ENCODE measurements at regions not wholly inside any gene's neighbourhood (a gene's known extent, or its start where the extent isn't known, plus 50 kb on each side); places are given as distances from the start of the nearest gene placed in this dataset.

GRCh38 chr2:41941831-41942230, 106.0 kb upstream of the PKDCC start:
- TF ChIP-seq, protein P1, sequence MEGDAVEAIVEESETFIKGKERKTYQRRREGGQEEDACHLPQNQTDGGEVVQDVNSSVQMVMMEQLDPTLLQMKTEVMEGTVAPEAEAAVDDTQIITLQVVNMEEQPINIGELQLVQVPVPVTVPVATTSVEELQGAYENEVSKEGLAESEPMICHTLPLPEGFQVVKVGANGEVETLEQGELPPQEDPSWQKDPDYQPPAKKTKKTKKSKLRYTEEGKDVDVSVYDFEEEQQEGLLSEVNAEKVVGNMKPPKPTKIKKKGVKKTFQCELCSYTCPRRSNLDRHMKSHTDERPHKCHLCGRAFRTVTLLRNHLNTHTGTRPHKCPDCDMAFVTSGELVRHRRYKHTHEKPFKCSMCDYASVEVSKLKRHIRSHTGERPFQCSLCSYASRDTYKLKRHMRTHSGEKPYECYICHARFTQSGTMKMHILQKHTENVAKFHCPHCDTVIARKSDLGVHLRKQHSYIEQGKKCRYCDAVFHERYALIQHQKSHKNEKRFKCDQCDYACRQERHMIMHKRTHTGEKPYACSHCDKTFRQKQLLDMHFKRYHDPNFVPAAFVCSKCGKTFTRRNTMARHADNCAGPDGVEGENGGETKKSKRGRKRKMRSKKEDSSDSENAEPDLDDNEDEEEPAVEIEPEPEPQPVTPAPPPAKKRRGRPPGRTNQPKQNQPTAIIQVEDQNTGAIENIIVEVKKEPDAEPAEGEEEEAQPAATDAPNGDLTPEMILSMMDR (IDR thresholded peaks at IDR 0.05; ENCODE audit: insufficient read depth, missing control alignments), result no peak
- FAIRE-seq (no peak), DNase-seq (ENCODE audit: insufficient read length, low spot score) (no peak)

DNA sequence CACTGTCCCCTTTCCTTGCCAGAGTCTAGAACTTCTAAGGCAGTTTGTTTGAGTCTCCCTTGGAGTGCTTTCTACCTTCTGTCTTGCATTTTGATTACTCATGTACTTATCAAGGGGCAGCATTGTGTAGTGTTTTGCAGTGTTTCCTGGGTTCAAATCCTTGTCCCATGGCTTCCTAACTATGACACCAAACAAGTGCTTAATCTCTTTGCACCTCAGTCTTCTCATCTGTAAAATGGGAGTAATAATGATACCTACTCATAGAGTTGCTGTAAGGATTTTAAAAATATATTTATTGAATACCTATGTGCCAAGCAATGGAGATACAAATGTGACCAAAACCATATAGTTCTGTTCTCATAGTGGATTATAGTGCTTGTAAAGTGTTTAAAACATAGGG, 105.5 kb upstream of the PKDCC start:
- DNase-seq (ENCODE audit: insufficient read length, low spot score) (no peak), FAIRE-seq (no peak)
- TF ChIP-seq, protein P1 (IDR thresholded peaks at IDR 0.05; ENCODE audit: insufficient read depth, missing control alignments), result no peak

GRCh38 chr2:41943159-41943558, 104.7 kb upstream of the PKDCC start:
- no peak for FAIRE-seq
- DNase-seq (ENCODE audit: insufficient read length, low spot score), result no peak
- TF ChIP-seq, protein P1 (IDR thresholded peaks at IDR 0.05; ENCODE audit: insufficient read depth, missing control alignments), result no peak

- DNase-seq (ENCODE audit: insufficient read length, low spot score) (no peak), FAIRE-seq (no peak)
- TF ChIP-seq, protein P1 (IDR thresholded peaks at IDR 0.05; ENCODE audit: insufficient read depth, missing control alignments), result no peak
Observed at GRCh38 chr2:41944220-41944880, 103.5 kb upstream of the PKDCC start.

GRCh38 chr2:41947701-41948396, 100.0 kb upstream of the PKDCC start:
- FAIRE-seq (no peak), DNase-seq (ENCODE audit: insufficient read length, low spot score) (no peak)
- TF ChIP-seq, protein P1 (IDR thresholded peaks at IDR 0.05; ENCODE audit: insufficient read depth, missing control alignments), result no peak

- FAIRE-seq, result no peak
- TF ChIP-seq, protein P1 (IDR thresholded peaks at IDR 0.05; ENCODE audit: insufficient read depth, missing control alignments), result no peak
- peak; percentile 58 for DNase-seq (ENCODE audit: insufficient read length, low spot score)
Observed at GRCh38 chr2:41948397-41948763, 99.4 kb upstream of the PKDCC start.

All from D721Med (cell line).